HEK293T (cell line): ENCODE measurements at regions not wholly inside any gene's neighbourhood (a gene's known extent, or its start where the extent isn't known, plus 50 kb on each side); places are given as distances from the start of the nearest gene placed in this dataset.

Experiments
- BHLHE40 ChIP-seq: fragments of 450-650 bp; IDR thresholded peaks from 2 replicates; pipeline ENCODE4 v1.6.1; 2016; ENCODE audit warnings: mild to moderate bottlenecking, moderate library complexity, borderline replicate concordance
- HDGF ChIP-seq: fragments of 450-650 bp; IDR thresholded peaks from 2 replicates; pipeline ENCODE4 v1.6.1; 2017; ENCODE audit warnings: antibody characterized with exemption, borderline replicate concordance
- NFRKB ChIP-seq: fragments of 450-650 bp; IDR thresholded peaks from 2 replicates; pipeline ENCODE4 v1.6.1; 2016; ENCODE audit warnings: mild to moderate bottlenecking, moderate library complexity
- SUZ12 ChIP-seq: fragments of 450-650 bp; IDR thresholded peaks from 2 replicates; pipeline ENCODE4 v1.6.1; 2016; ENCODE audit warnings: mild to moderate bottlenecking

DNA sequence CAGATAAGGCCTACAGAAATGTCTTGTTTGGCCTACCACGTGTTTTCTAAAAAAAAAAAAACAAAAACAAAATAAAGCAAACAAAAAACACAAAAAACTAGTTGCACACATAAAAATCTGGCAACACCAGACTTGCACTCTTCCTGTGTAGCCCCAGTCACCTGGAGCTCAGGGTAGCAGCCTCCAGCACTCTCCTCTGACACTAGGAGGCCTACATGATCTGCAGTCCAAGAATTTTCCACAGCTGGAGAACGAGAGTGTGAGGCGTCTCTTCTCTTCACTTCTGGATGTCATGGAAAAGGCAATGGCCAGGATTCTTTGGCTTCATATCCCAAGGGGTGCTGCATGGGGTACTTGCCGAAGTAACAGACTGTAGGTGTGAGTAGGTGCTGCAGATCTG, 310.2 kb upstream of the SALL1 start:
- TF ChIP-seq NFRKB (no peak), HDGF (no peak), BHLHE40 (no peak), SUZ12 (no peak)
